ENCODE measurements at regions not wholly inside any gene's neighbourhood (a gene's known extent, or its start where the extent isn't known, plus 50 kb on each side); places are given as distances from the start of the nearest gene placed in this dataset.
"Not testable (repeated sequence)": the region's sequence is repeated elsewhere in the genome, so short reads cannot be mapped to it uniquely, and the experiment has no call there.

DNA sequence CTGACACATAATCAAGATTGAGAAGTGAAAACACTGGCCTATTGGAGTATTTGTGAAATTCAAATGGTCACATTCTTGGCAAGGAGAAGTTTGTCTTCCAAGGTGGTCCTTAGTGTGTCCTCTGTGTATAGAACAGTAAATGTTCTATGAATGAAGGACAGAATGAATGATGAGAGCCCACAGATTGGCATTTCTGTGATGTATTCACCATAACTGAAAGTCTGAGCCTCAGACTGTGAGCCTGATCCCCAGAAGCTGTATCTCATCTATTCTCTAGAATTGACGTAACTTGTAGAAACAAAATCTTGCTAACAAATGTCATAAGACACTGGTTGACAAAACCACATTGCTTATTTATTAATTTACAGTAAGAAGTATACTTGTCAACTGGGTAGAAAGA lies 111.5 kb upstream of the ETV3 start:
- no peaks in the 10 kb centered on the region for H3K36me3 ChIP-seq
- H3K27me3 ChIP-seq, result no peaks in the 10 kb centered on the region
- no peak overlapping the region for H3K4me3 ChIP-seq
- TF ChIP-seq, protein P1, sequence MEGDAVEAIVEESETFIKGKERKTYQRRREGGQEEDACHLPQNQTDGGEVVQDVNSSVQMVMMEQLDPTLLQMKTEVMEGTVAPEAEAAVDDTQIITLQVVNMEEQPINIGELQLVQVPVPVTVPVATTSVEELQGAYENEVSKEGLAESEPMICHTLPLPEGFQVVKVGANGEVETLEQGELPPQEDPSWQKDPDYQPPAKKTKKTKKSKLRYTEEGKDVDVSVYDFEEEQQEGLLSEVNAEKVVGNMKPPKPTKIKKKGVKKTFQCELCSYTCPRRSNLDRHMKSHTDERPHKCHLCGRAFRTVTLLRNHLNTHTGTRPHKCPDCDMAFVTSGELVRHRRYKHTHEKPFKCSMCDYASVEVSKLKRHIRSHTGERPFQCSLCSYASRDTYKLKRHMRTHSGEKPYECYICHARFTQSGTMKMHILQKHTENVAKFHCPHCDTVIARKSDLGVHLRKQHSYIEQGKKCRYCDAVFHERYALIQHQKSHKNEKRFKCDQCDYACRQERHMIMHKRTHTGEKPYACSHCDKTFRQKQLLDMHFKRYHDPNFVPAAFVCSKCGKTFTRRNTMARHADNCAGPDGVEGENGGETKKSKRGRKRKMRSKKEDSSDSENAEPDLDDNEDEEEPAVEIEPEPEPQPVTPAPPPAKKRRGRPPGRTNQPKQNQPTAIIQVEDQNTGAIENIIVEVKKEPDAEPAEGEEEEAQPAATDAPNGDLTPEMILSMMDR (IDR thresholded peaks at IDR 0.05), result no peak
- no peaks in the 10 kb centered on the region for H3K9me3 ChIP-seq
- no peak for DNase-seq
- no peaks in the 10 kb centered on the region for H3K4me1 ChIP-seq
- H3K27ac ChIP-seq, result no peak overlapping the region
- intact Hi-C loops (cut with DNase I), result no loop called here
- H3K9ac ChIP-seq (ENCODE audit: low read depth in 2 of 2, low read length in 2 of 2), result no peak overlapping the region

DNA sequence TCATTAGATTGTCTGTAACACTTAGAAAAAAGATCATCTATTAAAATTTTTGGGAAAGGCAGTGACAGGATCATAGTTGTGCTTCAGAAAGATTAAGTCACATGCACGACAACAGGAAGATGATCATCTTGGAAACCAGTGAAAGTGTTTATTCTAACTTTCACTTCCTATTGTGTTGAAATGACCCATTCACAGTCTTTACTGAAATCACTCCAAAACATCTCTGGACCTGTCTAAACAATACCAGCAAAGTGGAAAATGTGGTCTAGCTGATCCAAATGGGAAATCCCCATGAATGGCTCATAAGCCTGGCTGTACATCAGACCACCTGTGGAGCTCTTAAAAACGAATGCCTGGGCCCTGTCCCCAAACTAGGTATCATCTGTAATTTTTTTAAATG lies 111.1 kb upstream of the ETV3 start:
- no peak overlapping the region for H3K27ac ChIP-seq
- H3K4me3 ChIP-seq, result no peak overlapping the region
- DNase-seq, result no peak
- TF ChIP-seq, protein P1 (IDR thresholded peaks at IDR 0.05), result no peak
- no peaks in the 10 kb centered on the region for H3K9me3 ChIP-seq
- no peaks in the 10 kb centered on the region for H3K36me3 ChIP-seq
- intact Hi-C loops (cut with DNase I), result no loop called here
- H3K27me3 ChIP-seq, result no peaks in the 10 kb centered on the region
- H3K9ac ChIP-seq (ENCODE audit: low read depth in 2 of 2, low read length in 2 of 2), result no peak overlapping the region
- H3K4me1 ChIP-seq, result no peaks in the 10 kb centered on the region

DNA sequence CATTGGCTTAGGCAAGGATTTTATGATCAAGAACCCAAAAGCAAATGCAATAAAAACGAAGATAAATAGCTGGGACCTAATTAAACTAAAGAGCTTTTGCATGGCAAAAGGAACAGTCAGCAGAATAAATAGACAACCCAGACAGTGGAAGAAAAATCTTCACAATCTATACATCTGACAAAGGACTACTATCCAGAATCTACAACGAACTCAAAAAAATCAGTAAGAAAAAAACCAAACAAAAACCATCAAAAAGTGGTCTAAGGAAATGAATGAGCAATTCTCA lies 109.5 kb upstream of the ETV3 start:
- H3K4me3 ChIP-seq; H3K27ac ChIP-seq; H3K9me3 ChIP-seq; H3K4me1 ChIP-seq; DNase-seq; H3K36me3 ChIP-seq; H3K9ac ChIP-seq (ENCODE audit: low read depth in 2 of 2, low read length in 2 of 2); H3K27me3 ChIP-seq; intact Hi-C loops (cut with DNase I): not testable (repeated sequence)

DNA sequence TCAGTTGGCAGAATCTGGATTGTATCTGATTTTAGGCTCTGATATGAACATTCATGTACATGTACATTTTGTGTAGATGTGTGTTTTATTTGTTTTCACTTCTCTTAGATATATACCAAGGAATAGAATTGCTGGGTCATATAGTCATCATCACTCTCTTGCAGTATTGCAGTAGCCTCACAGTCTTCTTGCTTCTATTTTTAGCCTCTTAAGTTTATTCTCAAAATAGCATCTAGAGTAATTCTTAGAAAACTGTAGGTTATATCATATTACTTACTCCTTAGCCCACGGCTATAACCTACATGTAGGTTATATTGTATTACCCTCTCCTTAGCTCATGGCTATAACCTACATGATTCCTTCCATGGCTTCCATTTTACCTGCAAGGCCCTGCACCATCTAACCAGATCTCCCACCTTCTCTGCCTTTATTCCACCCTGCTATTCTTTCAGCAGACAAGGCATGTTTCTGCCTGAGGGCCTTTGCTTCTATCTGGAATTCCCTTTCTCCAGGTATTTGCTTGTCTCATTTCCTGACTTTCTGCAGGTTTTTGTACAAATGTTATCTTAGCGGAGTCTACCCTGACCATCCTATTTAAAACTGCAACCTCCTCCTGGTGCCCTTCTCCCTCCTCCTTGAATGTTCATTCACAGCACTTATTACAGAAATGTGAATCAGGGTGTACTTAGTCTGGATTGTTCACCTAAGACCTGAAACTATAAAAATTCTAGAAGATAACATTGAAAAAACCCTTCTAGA lies 109.0 kb upstream of the ETV3 start:
- Histone ChIP-seq H3K4me3 (no peak overlapping the region), H3K4me1 (no peaks in the 10 kb centered on the region), H3K9me3 (no peaks in the 10 kb centered on the region), H3K27me3 (no peaks in the 10 kb centered on the region), H3K27ac (no peak overlapping the region), H3K36me3 (no peaks in the 10 kb centered on the region), H3K9ac (ENCODE audit: low read depth in 2 of 2, low read length in 2 of 2) (no peak overlapping the region)
- intact Hi-C loops (cut with DNase I), result no loop called here
- TF ChIP-seq, protein P1 (IDR thresholded peaks at IDR 0.05), result no peak
- DNase-seq, result no peak

DNA sequence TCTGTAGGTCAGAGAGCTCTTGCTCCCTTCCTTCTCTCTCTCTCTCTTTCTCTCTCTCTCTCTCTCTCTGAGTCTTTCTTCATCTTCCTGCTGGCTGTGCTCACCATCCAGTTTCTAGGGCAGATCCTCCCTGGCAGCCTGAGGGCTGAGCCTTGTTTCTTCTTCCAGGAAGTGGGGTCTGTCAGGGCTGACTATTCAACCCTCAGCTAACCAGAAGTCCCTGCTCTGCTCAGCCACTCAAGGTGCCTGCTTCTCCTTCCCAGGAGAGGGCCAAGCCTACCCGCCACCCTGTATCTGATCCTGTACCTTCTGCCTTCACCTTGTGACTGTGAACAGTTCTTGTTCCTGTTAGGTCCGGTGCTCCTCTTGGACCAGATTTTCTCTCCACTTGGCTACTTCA lies 107.6 kb upstream of the ETV3 start:
- no peak overlapping the region for H3K27ac ChIP-seq
- H3K4me1 ChIP-seq, result peaks cover 2% of the 10 kb centered on the region
- H3K36me3 ChIP-seq, result no peaks in the 10 kb centered on the region
- H3K4me3 ChIP-seq, result no peak overlapping the region
- no peaks in the 10 kb centered on the region for H3K9me3 ChIP-seq
- no peak overlapping the region for H3K9ac ChIP-seq (ENCODE audit: low read depth in 2 of 2, low read length in 2 of 2)
- no peaks in the 10 kb centered on the region for H3K27me3 ChIP-seq
- intact Hi-C loops (cut with DNase I), result no loop called here
- no peak for DNase-seq
- TF ChIP-seq, protein P1 (IDR thresholded peaks at IDR 0.05), result no peak

DNA sequence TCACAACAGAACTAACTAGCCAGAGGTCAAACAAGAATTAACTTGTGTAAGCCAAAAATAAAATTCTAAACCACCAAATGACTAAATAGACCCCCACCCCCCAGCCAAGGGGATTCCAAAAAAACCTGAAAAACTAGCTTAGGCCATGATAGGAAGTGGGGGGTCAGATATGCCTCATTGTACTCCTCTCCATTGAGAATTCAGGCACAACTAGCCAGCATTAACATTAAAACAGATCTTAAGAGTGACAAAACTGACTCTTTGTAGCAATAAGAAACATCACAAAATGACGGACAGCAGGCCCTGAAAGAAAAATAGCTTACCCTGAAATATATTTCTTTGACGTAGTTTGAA lies 103.0 kb upstream of the ETV3 start:
- H3K27ac ChIP-seq, result no peak overlapping the region
- TF ChIP-seq, protein P1 (IDR thresholded peaks at IDR 0.05), result no peak
- H3K9ac ChIP-seq (ENCODE audit: low read depth in 2 of 2, low read length in 2 of 2), result no peak overlapping the region
- intact Hi-C loops (cut with DNase I), result no loop called here
- peaks cover 5% of the 10 kb centered on the region for H3K4me1 ChIP-seq
- H3K9me3 ChIP-seq, result no peaks in the 10 kb centered on the region
- DNase-seq, result no peak
- no peaks in the 10 kb centered on the region for H3K27me3 ChIP-seq
- no peaks in the 10 kb centered on the region for H3K36me3 ChIP-seq
- no peak overlapping the region for H3K4me3 ChIP-seq
